EL (cell line): ENCODE measurements at regions not wholly inside any gene's neighbourhood (a gene's known extent, or its start where the extent isn't known, plus 50 kb on each side); places are given as distances from the start of the nearest gene placed in this dataset.
"Not testable (repeated sequence)": the region's sequence is repeated elsewhere in the genome, so short reads cannot be mapped to it uniquely, and the experiment has no call there.

Source experiments
- DNase-seq: peaks from one replicate; pipeline ENCODE4 v3.0.0-alpha.2; 2016

- no peak for DNase-seq
Observed at GRCh38 chr2:161039071-161039470, 121.2 kb upstream of the TANK start.

- no peak for DNase-seq
Observed at GRCh38 chr2:161041356-161041755, 118.9 kb upstream of the TANK start.

- no peak for DNase-seq
Observed at GRCh38 chr2:161042990-161043625, 117.1 kb upstream of the TANK start.

- no peak for DNase-seq
Observed at GRCh38 chr2:161044095-161044865, 115.9 kb upstream of the TANK start.

- no peak for DNase-seq
Observed at GRCh38 chr2:161044921-161045320, 115.3 kb upstream of the TANK start.

- peak; percentile 68 for DNase-seq
Observed at GRCh38 chr2:161045726-161046125, 114.5 kb upstream of the TANK start.

- no peak for DNase-seq
Observed at GRCh38 chr2:161046876-161047275, 113.4 kb upstream of the TANK start.

GRCh38 chr2:161048317-161048716 is 111.9 kb upstream of the TANK start:
- no peak for DNase-seq

GRCh38 chr2:161049559-161049958 is 110.7 kb upstream of the TANK start:
- DNase-seq, result no peak

GRCh38 chr2:161052214-161052613 is 108.0 kb upstream of the TANK start:
- DNase-seq, result no peak

- no peak for DNase-seq
Observed at GRCh38 chr2:161055289-161055688, 104.9 kb upstream of the TANK start.

- DNase-seq, result no peak
Observed at GRCh38 chr2:161059388-161059787, 100.8 kb upstream of the TANK start.

GRCh38 chr2:161061786-161062185 is 98.4 kb upstream of the TANK start:
- DNase-seq, result no peak

- peak; percentile 80 for DNase-seq
Observed at GRCh38 chr2:161063157-161063945, 96.9 kb upstream of the TANK start.

GRCh38 chr2:161063946-161064306 is 96.3 kb upstream of the TANK start:
- no peak for DNase-seq

GRCh38 chr2:161067846-161068350 is 92.3 kb upstream of the TANK start:
- DNase-seq, result no peak

GRCh38 chr2:161068670-161069069 is 91.6 kb upstream of the TANK start:
- DNase-seq, result peak; percentile 21

- no peak for DNase-seq
Observed at GRCh38 chr2:161070693-161071479, 89.3 kb upstream of the TANK start.

- DNase-seq, result not testable (repeated sequence)
Observed at GRCh38 chr2:161072436-161072835, 87.8 kb upstream of the TANK start.

GRCh38 chr2:161075701-161076100 is 84.5 kb upstream of the TANK start:
- DNase-seq, result no peak

- DNase-seq, result no peak
Observed at GRCh38 chr2:161076936-161077335, 83.3 kb upstream of the TANK start.

- peak; percentile 47 for DNase-seq
Observed at GRCh38 chr2:161077367-161078210, 82.6 kb upstream of the TANK start.
